HG03439 (cell line): ENCODE measurements at regions not wholly inside any gene's neighbourhood (a gene's known extent, or its start where the extent isn't known, plus 50 kb on each side); places are given as distances from the start of the nearest gene placed in this dataset.

Experiments
- ATAC-seq: cut with Tn5 transposase; IDR thresholded peaks from one replicate; pipeline ENCODE4 v1.9.1; 2021; ENCODE audit warnings: mild to moderate bottlenecking, moderate library complexity; ENCODE audit not compliant: unreplicated experiment

GRCh38 chr1:4344065-4344732, 310.2 kb upstream of the AJAP1 start:
- ATAC-seq, result no peak

- no peak for ATAC-seq
These were observed 309.3 kb upstream of the AJAP1 start for GRCh38 chr1:4345094-4345493.

GRCh38 chr1:4346131-4346530, 308.3 kb upstream of the AJAP1 start:
- ATAC-seq, result no peak

GRCh38 chr1:4351453-4351852, 303.0 kb upstream of the AJAP1 start:
- ATAC-seq, result no peak

GRCh38 chr1:4353090-4353856, 301.1 kb upstream of the AJAP1 start:
- ATAC-seq, result no peak

- ATAC-seq, result no peak
These were observed 298.6 kb upstream of the AJAP1 start for GRCh38 chr1:4355839-4356238.

GRCh38 chr1:4362314-4363044, 291.9 kb upstream of the AJAP1 start:
- ATAC-seq, result no peak

GRCh38 chr1:4366091-4366490, 288.3 kb upstream of the AJAP1 start:
- ATAC-seq, result no peak

GRCh38 chr1:4367230-4367777, 287.1 kb upstream of the AJAP1 start:
- ATAC-seq, result no peak

GRCh38 chr1:4369335-4369734, 285.1 kb upstream of the AJAP1 start:
- ATAC-seq, result no peak

GRCh38 chr1:4371849-4372248, 282.6 kb upstream of the AJAP1 start:
- ATAC-seq, result no peak

- ATAC-seq, result no peak
These were observed 278.6 kb upstream of the AJAP1 start for GRCh38 chr1:4375812-4376211.

- no peak for ATAC-seq
These were observed 274.8 kb upstream of the AJAP1 start for GRCh38 chr1:4379451-4380175.

- ATAC-seq, result no peak
These were observed 273.7 kb upstream of the AJAP1 start for GRCh38 chr1:4380564-4381168.

- no peak for ATAC-seq
These were observed 261.2 kb upstream of the AJAP1 start for GRCh38 chr1:4393191-4393590.

GRCh38 chr1:4394366-4394765, 260.0 kb upstream of the AJAP1 start:
- no peak for ATAC-seq

GRCh38 chr1:4395158-4395557, 259.3 kb upstream of the AJAP1 start:
- no peak for ATAC-seq

GRCh38 chr1:4395676-4396075, 258.7 kb upstream of the AJAP1 start:
- ATAC-seq, result no peak

- no peak for ATAC-seq
These were observed 257.9 kb upstream of the AJAP1 start for GRCh38 chr1:4396551-4396950.

GRCh38 chr1:4397196-4397595, 257.2 kb upstream of the AJAP1 start:
- no peak for ATAC-seq

GRCh38 chr1:4402032-4402431, 252.4 kb upstream of the AJAP1 start:
- no peak for ATAC-seq
